HCT116 (cell line): ENCODE measurements at regions not wholly inside any gene's neighbourhood (a gene's known extent, or its start where the extent isn't known, plus 50 kb on each side); places are given as distances from the start of the nearest gene placed in this dataset.

ENCODE experiments used
- ATAC-seq: fragments of 200-7000 bp; cut with Tn5 transposase; 2 replicates; pipeline ENCODE4 v1.9.1; 2020; ENCODE audit warnings: mild to moderate bottlenecking, moderate library complexity
- BruUV-seq: library from RNA; stranded (reverse); fragments of 400-500 nt; replicated peaks from 2 replicates; lab custom pipeline; 2021; lab: Mats Ljungman, UMichigan
- CTCF ChIA-PET: fragments of 300-600 bp; sonication (Branson Sonifier 250); formaldehyde crosslinking; loops from one replicate; lab custom pipeline; 2021; ENCODE audit warnings: antibody characterized with exemption; lab: Charles Lee
- POLR2A ChIA-PET: fragments of 300-600, 350-600 bp; sonication (Branson Sonifier 250); formaldehyde crosslinking; loops from one replicate; lab custom pipeline; 2021; ENCODE audit warnings: antibody characterized with exemption; lab: Charles Lee
- RAD21 ChIA-PET, 2 experiments: fragments of 300-600 bp; sonication (Branson Sonifier 250); formaldehyde crosslinking; loops; one replicate each; lab custom pipeline; 2023; ENCODE audit warnings: low total read pairs in 2 of 2; ENCODE audit not compliant: uncharacterized antibody in 2 of 2, unreplicated experiment in 2 of 2, low non-redundant PET in 1 of 2; lab: Charles Lee
- DNase-seq: peaks from one replicate; pipeline ENCODE4 v3.0.0-alpha.2; 2010; ENCODE audit warnings: low read depth, low spot score
- H2AFZ ChIP-seq: fragments of 200-600 bp; shearing (Covaris generic), sonication (generic); 2 replicates; pipeline ENCODE4 v1.6.1; 2017; ENCODE audit warnings: low read depth, mixed run types, mixed read lengths, antibody characterized with exemption, low read length; ENCODE audit not compliant: poor library complexity, severe bottlenecking
- H3K27ac ChIP-seq: 2 replicates; pipeline ENCODE4 v1.5.1; 2012; ENCODE audit warnings: low read depth, low read length
- H3K27me3 ChIP-seq: fragments of 200-600 bp; sonication (generic); 2 replicates; pipeline ENCODE4 v1.6.1; 2016; ENCODE audit warnings: mixed run types, low read length, mixed read lengths; ENCODE audit not compliant: insufficient read depth
- H3K36me3 ChIP-seq, 2 experiments: fragments of 200-500 bp in 1 of 2; fragments of 200-600 bp in 1 of 2; sonication (Bioruptor generic) in 1 of 2; sonication (generic) in 1 of 2; 2 replicates each; pipeline versions ENCODE4 v1.5.1 to v1.6.1; 2014 to 2016; ENCODE audit warnings: low read length in 2 of 2, inconsistent platforms in 1 of 2, mixed read lengths in 1 of 2, mixed run types in 1 of 2; ENCODE audit not compliant: insufficient read depth in 2 of 2, control insufficient read depth in 1 of 2
- H3K4me1 ChIP-seq, 2 experiments: fragments of 200-600 bp in 1 of 2; sonication (generic) in 1 of 2; 2 replicates each; pipeline versions ENCODE4 v1.5.1 to v1.6.1; 2012 to 2017; ENCODE audit warnings: low read length in 2 of 2, inconsistent platforms in 1 of 2, mild to moderate bottlenecking in 1 of 2, mixed read lengths in 1 of 2, mixed run types in 1 of 2, moderate library complexity in 1 of 2; ENCODE audit not compliant: insufficient read depth in 2 of 2, control insufficient read depth in 1 of 2
- H3K4me2 ChIP-seq: fragments of 200-600 bp; sonication (generic); 2 replicates; pipeline ENCODE4 v1.6.1; 2017; ENCODE audit warnings: mixed run types, low read length, mixed read lengths
- H3K4me3 ChIP-seq, 2 experiments: fragments of 200-600 bp in 1 of 2; sonication (generic) in 1 of 2; replicated peaks in 1 of 2; 2 replicates each; pipeline ENCODE4 v1.5.1; 2011 to 2016; ENCODE audit warnings: low read length in 2 of 2, control low read depth in 1 of 2, low read depth in 1 of 2, mild to moderate bottlenecking in 1 of 2, mixed read lengths in 1 of 2, mixed run types in 1 of 2
- H3K79me2 ChIP-seq: fragments of 200-600 bp; sonication (generic); 2 replicates; pipeline ENCODE4 v1.6.1; 2017; ENCODE audit warnings: mild to moderate bottlenecking, mixed run types, low read length, moderate library complexity, mixed read lengths; ENCODE audit not compliant: insufficient read depth
- H3K9ac ChIP-seq: fragments of 200-600 bp; sonication (generic); 2 replicates; pipeline ENCODE4 v1.6.1; 2016; ENCODE audit warnings: low read length, mixed read lengths
- H3K9me2 ChIP-seq: fragments of 200-600 bp; sonication (generic), shearing (Covaris generic); 2 replicates; pipeline ENCODE4 v1.6.1; 2017; ENCODE audit warnings: mixed run types, mild to moderate bottlenecking, moderate library complexity; ENCODE audit not compliant: insufficient read depth
- H3K9me3 ChIP-seq, 2 experiments: fragments of 200-500 bp in 1 of 2; fragments of 200-600 bp in 1 of 2; sonication (Bioruptor generic) in 1 of 2; sonication (generic) in 1 of 2; 2 replicates each; pipeline ENCODE4 v1.6.1; 2014 to 2017; ENCODE audit warnings: low read length in 2 of 2, mixed read lengths in 2 of 2, inconsistent platforms in 1 of 2, low read depth in 1 of 2, mild to moderate bottlenecking in 1 of 2, mixed run types in 1 of 2, moderate library complexity in 1 of 2; ENCODE audit not compliant: control insufficient read depth in 1 of 2, insufficient read depth in 1 of 2
- H4K20me1 ChIP-seq: fragments of 200-600 bp; sonication (generic), shearing (Covaris generic); 2 replicates; pipeline ENCODE4 v1.6.1; 2017; ENCODE audit warnings: mixed run types, mild to moderate bottlenecking, moderate library complexity; ENCODE audit not compliant: insufficient read depth
- ATF3 ChIP-seq: IDR thresholded peaks from 2 replicates; pipeline ENCODE4 v1.6.1; 2012
- CBX3 ChIP-seq: IDR thresholded peaks from 2 replicates; pipeline ENCODE4 v1.6.1; 2012; ENCODE audit warnings: low read depth
- CEBPB ChIP-seq: IDR thresholded peaks from 2 replicates; pipeline ENCODE4 v1.6.1; 2012; ENCODE audit warnings: low read depth
- FOSL1 ChIP-seq: IDR thresholded peaks from 2 replicates; pipeline ENCODE4 v1.6.1; 2012; ENCODE audit warnings: low read depth
- JUND ChIP-seq: IDR thresholded peaks from 2 replicates; pipeline ENCODE4 v1.6.1; 2012
- MAX ChIP-seq: IDR thresholded peaks from 2 replicates; pipeline ENCODE4 v1.6.1; 2012
- POLR2A ChIP-seq: IDR thresholded peaks from 2 replicates; pipeline ENCODE4 v1.7.0; 2011; ENCODE audit warnings: borderline replicate concordance; ENCODE audit not compliant: insufficient read depth, insufficient read length; ENCODE audit errors: extremely low read depth
- RAD21 ChIP-seq: IDR thresholded peaks from 2 replicates; pipeline ENCODE4 v1.6.1; 2012; ENCODE audit warnings: low read depth, mild to moderate bottlenecking
- SP1 ChIP-seq: IDR thresholded peaks from 2 replicates; pipeline ENCODE4 v1.6.1; 2012; ENCODE audit warnings: low read depth
- SRF ChIP-seq: IDR thresholded peaks from 2 replicates; pipeline ENCODE4 v1.6.1; 2012; ENCODE audit warnings: low read depth
- TCF7L2 ChIP-seq: IDR thresholded peaks from 2 replicates; pipeline ENCODE4 v1.7.0; 2011; ENCODE audit warnings: borderline replicate concordance, inconsistent platforms; ENCODE audit not compliant: insufficient read depth, insufficient read length; ENCODE audit errors: extremely low read depth
- YY1 ChIP-seq: IDR thresholded peaks from 2 replicates; pipeline ENCODE4 v1.6.1; 2011; ENCODE audit warnings: low read length, low read depth, moderate library complexity, mild to moderate bottlenecking; ENCODE audit not compliant: insufficient replicate concordance; ENCODE audit errors: extremely low read depth
- ZNF274 ChIP-seq: fragments of 200-500 bp; sonication (Bioruptor generic); IDR thresholded peaks from 2 replicates; pipeline ENCODE4 v1.6.1; 2014; ENCODE audit warnings: mild to moderate bottlenecking, low read depth, low read length, inconsistent platforms
- intact Hi-C: fragments of 100-400 bp; cut with micrococcal nuclease; formaldehyde crosslinking; loops from 2 replicates; pipeline ENCODE4 v1.10.0; 2022

GRCh38 chr15:69626095-69627066 is 173.8 kb downstream of the RPLP1 start:
- ChIA-PET RAD21 (no interaction called here), POLR2A (no interaction called here), CTCF (no interaction called here)
- Histone ChIP-seq H3K4me1 (no peaks in the 10 kb centered on the region), H3K4me2 (no peak overlapping the region), H3K27me3 (peaks cover 42% of the 10 kb centered on the region), H3K27ac (no peak overlapping the region), H3K36me3 (no peaks in the 10 kb centered on the region), H2AFZ (no peak overlapping the region), H3K4me3 (no peak overlapping the region), H3K9me3 (no peaks in the 10 kb centered on the region), H4K20me1 (no peaks in the 10 kb centered on the region), H3K9me2 (no peaks in the 10 kb centered on the region), H3K9ac (no peak overlapping the region), H3K79me2 (no peaks in the 10 kb centered on the region)
- TF ChIP-seq FOSL1 (no peak), RAD21 (no peak), ATF3 (no peak), ZNF274 (no peak), MAX (no peak)
- ATAC-seq (no peak), DNase-seq (no peak)
- BruUV-seq: no TSS peak
- intact Hi-C loops: no loop called here

- no peak for ATAC-seq
- no peak overlapping the region for H2AFZ ChIP-seq
- H3K79me2 ChIP-seq: no peaks in the 10 kb centered on the region
- CTCF ChIA-PET: no interaction called here
- H3K27me3 ChIP-seq: peaks cover 55% of the 10 kb centered on the region
- H3K36me3 ChIP-seq: no peaks in the 10 kb centered on the region
- H3K27ac ChIP-seq: no peak overlapping the region
- BruUV-seq: no TSS peak
- no peak for DNase-seq
- H3K4me2 ChIP-seq: no peak overlapping the region
- no peaks in the 10 kb centered on the region for H4K20me1 ChIP-seq
- POLR2A ChIA-PET: no interaction called here
- intact Hi-C loops: no loop called here
- TF ChIP-seq POLR2A: no peak
- TF ChIP-seq CBX3: no peak
- no peak for TF ChIP-seq SRF
- no peak for TF ChIP-seq JUND
- TF ChIP-seq TCF7L2: no peak
- no peak for TF ChIP-seq CEBPB
- no peak for TF ChIP-seq YY1
- TF ChIP-seq SP1: no peak
- no peak for TF ChIP-seq FOSL1
- no peaks in the 10 kb centered on the region for H3K4me1 ChIP-seq
- H3K4me3 ChIP-seq: no peak overlapping the region
- no peaks in the 10 kb centered on the region for H3K9me2 ChIP-seq
- no peaks in the 10 kb centered on the region for H3K9me3 ChIP-seq
- no peak overlapping the region for H3K9ac ChIP-seq
- RAD21 ChIA-PET: no interaction called here
These were observed 175.0 kb downstream of the RPLP1 start for GRCh38 chr15:69627548-69628158.
